Ascending aorta (tissue), 2 donors: ENCODE measurements at regions not wholly inside any gene's neighbourhood (a gene's known extent, or its start where the extent isn't known, plus 50 kb on each side); places are given as distances from the start of the nearest gene placed in this dataset.
"Not testable (repeated sequence)": the region's sequence is repeated elsewhere in the genome, so short reads cannot be mapped to it uniquely, and the experiment has no call there.

Experiments
- DNase-seq, 2 donors: peaks; one replicate each; pipeline ENCODE4 v3.0.0-alpha.2; 2019; ENCODE audit warnings: low spot score in 2 of 2
- H3K27ac ChIP-seq, 2 donors: fragments of 200-600 bp; sonication (generic); one replicate each; pipeline ENCODE4 v1.5.1; 2016 to 2017; ENCODE audit warnings: mild to moderate bottlenecking in 1 of 2
- H3K27me3 ChIP-seq: fragments of 200-600 bp; sonication (generic); one replicate; pipeline ENCODE4 v1.5.1; 2017
- H3K36me3 ChIP-seq, 2 donors: fragments of 200-600 bp; sonication (generic); one replicate each; pipeline ENCODE4 v1.5.1; 2016
- H3K4me1 ChIP-seq, 2 donors: fragments of 200-600 bp; sonication (generic); one replicate each; pipeline ENCODE4 v1.5.1; 2016 to 2017; ENCODE audit warnings: mild to moderate bottlenecking in 1 of 2
- H3K4me3 ChIP-seq, 2 donors: fragments of 200-600 bp; sonication (generic); one replicate each; pipeline ENCODE4 v1.5.1; 2016 to 2017; ENCODE audit warnings: mild to moderate bottlenecking in 1 of 2
- H3K9me3 ChIP-seq, 2 donors: fragments of 200-600 bp; sonication (generic); one replicate each; pipeline ENCODE4 v1.5.1; 2016
- intact Hi-C: fragments of 100-400 bp; cut with DNase I; formaldehyde crosslinking; loops from one replicate; pipeline ENCODE4 v1.15.1; 2023
- TF ChIP-seq, protein P1 (sequence below), 3 experiments: fragments of 200-600 bp in 2 of 3; fragments of 450-650 bp in 1 of 3; sonication (generic) in 2 of 3; IDR thresholded peaks; one replicate each; pipeline ENCODE4 v1.5.1; 2016 to 2019; ENCODE audit warnings: antibody characterized with exemption in 3 of 3, mild to moderate bottlenecking in 1 of 3, moderate library complexity in 1 of 3

DNA sequence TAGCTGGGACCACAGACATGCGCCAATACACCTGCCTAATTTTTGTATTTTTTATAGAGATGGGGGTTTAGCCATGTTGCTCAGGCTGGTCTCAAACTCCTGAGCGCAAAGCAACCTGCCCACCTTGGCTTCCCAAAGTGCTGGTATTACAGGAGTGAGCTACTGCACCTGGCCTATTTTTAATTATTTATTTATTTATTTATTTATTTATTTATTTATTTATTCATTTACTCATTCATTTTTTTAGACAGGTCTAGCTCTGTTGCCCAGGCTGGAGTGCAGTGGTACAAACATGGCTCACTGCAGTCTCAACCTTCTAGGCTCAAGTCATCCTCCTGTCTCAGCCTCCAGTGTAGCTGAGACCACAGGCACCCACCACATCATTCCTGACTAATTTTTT, 434.3 kb downstream of the DOK5 start:
- Histone ChIP-seq H3K9me3 (no peaks in the 10 kb centered on the region), H3K27ac (no peak overlapping the region), H3K27me3 (no peaks in the 10 kb centered on the region), H3K4me3 (no peak overlapping the region), H3K36me3 (no peaks in the 10 kb centered on the region), H3K4me1 (no peaks in the 10 kb centered on the region)
- no peak for DNase-seq
- intact Hi-C loops = no loop called here
- TF ChIP-seq, protein P1, sequence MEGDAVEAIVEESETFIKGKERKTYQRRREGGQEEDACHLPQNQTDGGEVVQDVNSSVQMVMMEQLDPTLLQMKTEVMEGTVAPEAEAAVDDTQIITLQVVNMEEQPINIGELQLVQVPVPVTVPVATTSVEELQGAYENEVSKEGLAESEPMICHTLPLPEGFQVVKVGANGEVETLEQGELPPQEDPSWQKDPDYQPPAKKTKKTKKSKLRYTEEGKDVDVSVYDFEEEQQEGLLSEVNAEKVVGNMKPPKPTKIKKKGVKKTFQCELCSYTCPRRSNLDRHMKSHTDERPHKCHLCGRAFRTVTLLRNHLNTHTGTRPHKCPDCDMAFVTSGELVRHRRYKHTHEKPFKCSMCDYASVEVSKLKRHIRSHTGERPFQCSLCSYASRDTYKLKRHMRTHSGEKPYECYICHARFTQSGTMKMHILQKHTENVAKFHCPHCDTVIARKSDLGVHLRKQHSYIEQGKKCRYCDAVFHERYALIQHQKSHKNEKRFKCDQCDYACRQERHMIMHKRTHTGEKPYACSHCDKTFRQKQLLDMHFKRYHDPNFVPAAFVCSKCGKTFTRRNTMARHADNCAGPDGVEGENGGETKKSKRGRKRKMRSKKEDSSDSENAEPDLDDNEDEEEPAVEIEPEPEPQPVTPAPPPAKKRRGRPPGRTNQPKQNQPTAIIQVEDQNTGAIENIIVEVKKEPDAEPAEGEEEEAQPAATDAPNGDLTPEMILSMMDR (IDR thresholded peaks at IDR 0.05) = no peak

DNA sequence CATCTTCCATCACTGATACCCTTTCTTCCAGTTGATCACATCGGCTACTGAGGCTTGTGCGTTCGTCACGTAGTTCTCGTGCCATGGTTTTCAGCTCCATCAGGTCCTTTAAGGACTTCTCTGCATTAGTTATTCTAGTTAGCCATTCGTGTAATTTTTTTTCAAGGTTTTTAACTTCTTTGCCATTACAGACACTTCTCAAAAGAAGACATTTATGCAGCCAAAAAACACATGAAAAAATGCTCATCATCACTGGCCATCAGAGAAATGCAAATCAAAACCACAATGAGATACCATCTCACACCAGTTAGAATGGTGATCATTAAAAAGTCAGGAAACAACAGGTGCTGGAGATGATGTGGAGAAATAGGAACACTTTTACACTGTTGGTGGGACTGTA, 430.7 kb downstream of the DOK5 start:
- H3K27ac ChIP-seq, H3K36me3 ChIP-seq, H3K27me3 ChIP-seq, H3K4me1 ChIP-seq, DNase-seq, intact Hi-C loops, H3K4me3 ChIP-seq, H3K9me3 ChIP-seq: not testable (repeated sequence)

DNA sequence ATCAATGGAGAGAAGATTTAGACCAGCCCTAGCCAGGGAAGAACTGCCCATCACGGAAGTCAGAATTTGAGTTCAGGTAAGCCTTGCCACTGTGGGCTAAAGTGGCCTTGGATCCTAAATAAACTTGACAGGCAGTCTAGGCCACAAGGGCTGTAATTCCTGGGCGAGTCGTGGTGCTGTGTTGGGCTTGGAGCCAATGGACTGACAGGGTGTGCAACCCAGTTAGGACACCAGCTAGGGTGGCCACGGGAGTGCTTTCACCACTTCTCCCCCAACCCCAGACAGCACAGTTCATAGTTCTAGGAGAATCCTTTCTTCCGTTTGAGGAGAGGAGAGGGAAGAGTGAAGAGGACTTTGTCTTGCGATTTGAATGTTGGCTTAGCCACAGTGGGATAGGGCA, 422.4 kb downstream of the DOK5 start:
- Histone ChIP-seq H3K9me3 (peaks cover 0 to 3% of the 10 kb centered on the region in 2 donors), H3K4me3 (no peak overlapping the region), H3K27me3 (no peaks in the 10 kb centered on the region), H3K27ac (no peak overlapping the region), H3K4me1 (no peaks in the 10 kb centered on the region), H3K36me3 (no peaks in the 10 kb centered on the region)
- DNase-seq = no peak
- TF ChIP-seq, protein P1 (IDR thresholded peaks at IDR 0.05) = no peak
- intact Hi-C loops = no loop called here

DNA sequence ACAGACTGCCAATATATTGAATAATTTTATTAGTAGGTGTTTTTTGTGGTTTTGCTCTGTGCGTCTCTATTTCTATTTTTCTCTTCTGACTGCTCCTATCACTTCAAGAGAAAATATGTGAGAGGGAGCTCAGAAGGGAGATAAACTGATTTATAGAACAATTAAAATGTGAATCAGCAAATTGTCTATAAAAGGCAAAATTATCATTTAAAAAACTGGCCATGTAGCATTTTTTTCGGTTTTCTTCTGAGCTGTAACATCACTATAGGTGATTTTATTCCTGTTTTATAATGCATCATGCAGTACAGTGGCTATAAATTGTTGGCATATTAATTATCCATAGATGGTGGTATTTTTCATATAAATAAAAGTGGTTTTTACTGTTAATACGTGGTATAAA, 416.5 kb downstream of the DOK5 start:
- TF ChIP-seq, protein P1 (IDR thresholded peaks at IDR 0.05) = no peak

DNA sequence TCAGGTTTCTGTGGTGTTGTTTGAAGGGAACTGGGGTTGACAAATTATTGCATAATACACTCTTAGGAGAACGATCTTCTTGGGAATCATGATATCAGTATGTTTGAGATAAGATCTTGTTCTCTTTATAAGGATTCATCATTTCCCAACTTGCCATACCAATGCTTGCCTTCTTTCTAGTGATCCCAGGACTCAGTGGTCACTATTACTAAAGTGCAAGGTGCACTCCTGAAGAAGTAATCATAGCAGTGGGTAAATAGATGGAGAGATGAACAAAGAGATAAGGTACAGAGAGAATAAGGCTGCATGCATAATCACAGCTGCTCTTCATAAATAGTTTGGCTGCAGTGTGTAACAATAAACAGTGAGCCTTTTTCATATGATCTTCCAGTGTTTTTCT, 404.0 kb downstream of the DOK5 start:
- Histone ChIP-seq H3K36me3 (no peaks in the 10 kb centered on the region), H3K4me1 (no peaks in the 10 kb centered on the region), H3K4me3 (no peak overlapping the region), H3K27ac (no peak overlapping the region), H3K27me3 (no peaks in the 10 kb centered on the region), H3K9me3 (no peaks in the 10 kb centered on the region)
- TF ChIP-seq, protein P1 (IDR thresholded peaks at IDR 0.05) = no peak
- intact Hi-C loops = no loop called here
- no peak for DNase-seq

More for the DNA sequence above, 416.5 kb downstream of the DOK5 start:
- Histone ChIP-seq H3K27me3 (no peaks in the 10 kb centered on the region), H3K9me3 (no peaks in the 10 kb centered on the region), H3K27ac (no peak overlapping the region), H3K4me1 (no peaks in the 10 kb centered on the region), H3K36me3 (no peaks in the 10 kb centered on the region), H3K4me3 (no peak overlapping the region)
- DNase-seq = no peak
- intact Hi-C loops = no loop called here

- TF ChIP-seq, protein P1 (IDR thresholded peaks at IDR 0.05) = no peak
- H3K4me1 ChIP-seq = no peaks in the 10 kb centered on the region
- H3K36me3 ChIP-seq = no peaks in the 10 kb centered on the region
- H3K4me3 ChIP-seq = no peak overlapping the region
- intact Hi-C loops = no loop called here
- no peak overlapping the region for H3K27ac ChIP-seq
- DNase-seq = no peak
- H3K27me3 ChIP-seq = no peaks in the 10 kb centered on the region
- no peaks in the 10 kb centered on the region for H3K9me3 ChIP-seq
Observed at GRCh38 chr20:54875307-54875706, 399.9 kb downstream of the DOK5 start.
